GM19328 (cell line): ENCODE measurements at regions not wholly inside any gene's neighbourhood (a gene's known extent, or its start where the extent isn't known, plus 50 kb on each side); places are given as distances from the start of the nearest gene placed in this dataset.
"Not testable (repeated sequence)": the region's sequence is repeated elsewhere in the genome, so short reads cannot be mapped to it uniquely, and the experiment has no call there.

ENCODE experiments used
- ATAC-seq: cut with Tn5 transposase; IDR thresholded peaks from one replicate; pipeline ENCODE4 v1.9.1; 2021; ENCODE audit warnings: mild to moderate bottlenecking, moderate library complexity; ENCODE audit not compliant: unreplicated experiment

DNA sequence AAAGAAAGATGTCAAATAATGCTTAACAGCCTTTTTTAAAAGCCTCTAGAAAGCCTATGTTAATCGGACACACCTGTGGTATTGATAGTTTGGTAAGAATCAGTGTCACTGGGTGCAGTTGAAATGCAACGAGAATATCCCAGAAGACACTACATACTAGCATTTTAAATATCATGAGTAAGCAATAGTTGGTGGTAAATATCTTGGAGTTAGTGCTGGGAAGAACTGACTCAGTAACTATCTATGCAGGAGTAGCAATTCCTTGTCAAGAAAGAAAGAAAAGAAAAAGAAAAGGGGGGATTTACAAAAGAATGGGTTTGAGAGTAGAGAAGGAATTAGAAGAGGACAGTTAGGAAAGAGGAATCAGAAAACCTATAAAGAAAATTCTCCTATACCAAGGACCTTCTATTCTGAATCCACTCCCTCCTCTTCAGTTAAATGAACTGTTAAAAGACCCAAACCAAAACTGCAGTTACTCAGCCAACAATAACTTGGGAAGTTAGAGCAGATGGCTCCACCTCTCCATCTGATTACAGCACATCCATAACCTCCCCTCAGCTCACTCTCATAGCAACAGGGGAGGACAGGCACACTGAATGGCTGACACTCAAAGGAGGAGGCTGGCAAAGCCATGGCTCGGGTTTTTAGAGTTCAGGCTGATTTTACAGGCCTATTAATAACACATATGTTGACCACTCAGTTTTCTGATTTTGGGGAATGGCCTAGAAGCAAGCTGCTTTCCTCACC, 207.6 kb upstream of the MDFIC2 start:
- ATAC-seq: no peak

DNA sequence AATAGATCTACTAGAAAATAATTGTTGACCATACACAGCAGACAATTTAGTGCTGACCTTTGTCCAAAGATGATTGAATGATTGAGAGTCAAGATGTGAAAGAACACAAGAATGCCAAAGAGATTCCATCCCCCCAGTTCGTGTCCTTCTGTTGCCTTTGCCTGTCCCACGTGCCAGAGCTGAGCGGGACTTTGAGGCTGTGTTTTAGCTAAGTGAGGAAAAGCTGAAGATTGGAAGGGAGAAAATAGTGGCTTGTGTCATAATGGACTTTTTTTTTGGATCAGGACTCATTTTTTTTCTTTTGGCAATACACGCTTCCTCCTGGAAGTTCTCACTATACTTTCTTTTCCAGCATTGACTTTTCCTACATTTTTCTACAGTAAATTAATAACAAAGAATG, 206.6 kb upstream of the MDFIC2 start:
- ATAC-seq: no peak

DNA sequence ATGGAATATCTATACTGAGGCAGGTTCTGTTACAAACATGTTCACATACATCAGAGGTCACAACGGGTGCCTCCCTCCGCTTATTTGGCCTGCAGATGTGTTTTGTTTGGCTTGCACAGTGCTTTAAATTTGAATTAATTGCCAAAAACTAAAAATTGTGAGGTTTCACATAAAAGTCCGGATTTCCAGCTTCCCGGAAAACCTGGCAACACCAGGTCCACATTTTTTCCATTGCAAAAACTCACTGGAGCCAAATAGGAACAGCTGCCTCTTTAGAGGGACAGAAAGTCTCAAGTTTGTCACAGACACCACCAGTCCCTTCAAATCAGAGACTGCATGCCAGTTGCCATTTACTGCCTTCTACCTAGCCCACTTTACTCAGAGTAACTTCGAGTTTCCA, 205.9 kb upstream of the MDFIC2 start:
- no peak for ATAC-seq

DNA sequence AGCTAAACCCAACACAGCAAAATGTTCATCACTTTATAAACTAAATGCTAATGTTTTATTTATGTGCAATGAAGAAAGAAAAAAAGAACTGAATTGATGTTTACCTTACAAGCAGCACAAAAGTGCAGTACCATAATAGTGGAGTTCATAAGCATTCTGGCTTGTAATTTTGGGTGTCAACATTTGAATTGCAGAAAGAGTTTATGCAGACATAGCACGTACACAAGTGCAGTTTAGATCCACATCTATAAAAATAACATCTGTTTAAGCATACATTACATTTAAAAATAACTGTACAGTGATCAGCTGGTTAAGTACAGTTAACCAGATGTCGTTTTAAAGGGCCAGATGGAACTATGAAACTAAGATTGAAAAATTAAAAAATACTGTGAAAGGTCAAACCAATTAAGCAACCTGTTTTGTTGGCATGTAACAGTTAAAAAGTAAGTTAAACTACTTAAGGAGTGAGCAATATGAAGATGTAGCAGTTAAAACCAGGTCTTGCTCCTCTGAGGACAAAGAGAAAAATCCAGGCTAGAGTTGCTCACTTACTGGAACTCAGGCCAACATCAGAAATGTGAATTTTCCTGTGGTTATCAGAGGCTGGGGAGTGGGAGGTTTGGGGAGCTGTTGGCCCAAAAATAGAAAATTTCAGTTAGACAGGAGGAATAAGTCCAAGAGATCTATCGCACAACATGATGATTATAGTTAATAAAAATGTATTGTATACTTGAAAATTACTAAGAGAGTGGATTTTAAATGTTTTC, 204.9 kb upstream of the MDFIC2 start:
- no peak for ATAC-seq

DNA sequence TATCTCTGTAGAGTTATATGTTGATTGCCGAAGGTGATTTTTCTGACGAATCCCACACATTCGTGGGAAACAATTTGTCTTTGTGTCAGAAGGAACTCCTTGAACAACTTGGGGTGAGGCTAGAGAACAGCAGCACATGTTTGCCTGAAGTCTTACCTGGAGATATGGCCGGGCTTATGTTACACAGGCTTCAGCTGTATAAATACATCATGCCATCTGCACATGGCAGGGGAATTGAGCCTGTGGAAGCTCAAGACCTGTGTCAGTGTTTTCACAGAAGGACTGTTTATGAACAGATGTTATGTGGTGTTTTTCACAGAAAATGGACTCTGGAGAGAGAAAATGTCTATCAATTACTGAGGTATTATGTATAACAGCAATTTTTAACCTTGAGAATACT, 203.6 kb upstream of the MDFIC2 start:
- no peak for ATAC-seq

DNA sequence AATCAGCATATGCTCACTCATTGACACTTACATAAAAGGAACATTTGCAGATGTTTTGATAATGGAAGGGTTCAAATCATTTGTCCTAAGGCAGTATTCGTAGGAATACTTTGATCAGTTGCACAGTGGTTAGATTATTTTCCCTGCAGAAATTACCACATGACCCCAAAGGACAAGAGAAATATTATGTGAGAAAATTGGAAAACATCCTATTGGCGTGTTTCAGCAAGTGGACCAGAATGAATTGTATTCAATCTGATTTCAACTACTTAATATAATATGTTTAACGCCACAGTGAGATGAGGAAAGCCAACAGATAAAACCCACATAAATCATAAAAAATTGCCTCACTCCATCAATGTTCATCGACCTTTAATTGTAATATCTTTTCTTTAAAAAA, 195.0 kb upstream of the MDFIC2 start:
- no peak for ATAC-seq

DNA sequence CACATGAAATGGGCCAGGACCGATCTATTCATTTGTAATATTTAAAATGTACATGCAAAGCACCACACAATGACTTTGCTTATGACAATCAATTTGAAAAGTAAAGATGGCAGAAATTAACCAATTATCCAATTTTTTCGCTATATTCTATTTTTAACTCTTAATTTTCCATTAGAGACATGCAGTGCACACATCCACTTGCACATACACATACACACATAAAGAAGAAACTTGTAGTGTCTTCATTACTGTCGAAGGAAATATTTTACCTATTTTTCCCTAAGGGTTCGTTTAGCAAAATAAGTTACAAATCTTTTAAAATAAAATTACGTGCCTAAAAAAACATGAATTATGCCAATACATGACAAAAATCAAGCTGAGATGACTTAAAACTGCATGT, 194.3 kb upstream of the MDFIC2 start:
- ATAC-seq: no peak

DNA sequence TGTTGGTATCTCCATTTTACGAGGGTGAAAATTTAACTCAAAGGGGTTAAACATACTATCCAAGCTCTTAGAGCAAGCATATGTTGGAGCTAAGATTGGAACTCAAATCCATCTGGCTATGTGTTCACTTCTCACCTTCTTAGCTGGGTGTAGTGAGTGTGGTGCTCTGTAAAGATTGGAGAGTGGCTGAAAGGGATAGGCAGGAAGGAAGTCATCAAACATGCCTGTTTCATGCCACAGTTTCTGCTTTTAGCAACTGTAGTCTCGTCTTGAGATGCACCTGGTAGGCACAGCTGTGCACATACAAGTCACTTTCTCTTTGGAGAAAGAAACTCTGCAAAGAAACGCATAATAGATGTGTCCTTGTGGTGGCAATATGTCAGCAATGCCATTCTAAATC, 189.1 kb upstream of the MDFIC2 start:
- no peak for ATAC-seq

DNA sequence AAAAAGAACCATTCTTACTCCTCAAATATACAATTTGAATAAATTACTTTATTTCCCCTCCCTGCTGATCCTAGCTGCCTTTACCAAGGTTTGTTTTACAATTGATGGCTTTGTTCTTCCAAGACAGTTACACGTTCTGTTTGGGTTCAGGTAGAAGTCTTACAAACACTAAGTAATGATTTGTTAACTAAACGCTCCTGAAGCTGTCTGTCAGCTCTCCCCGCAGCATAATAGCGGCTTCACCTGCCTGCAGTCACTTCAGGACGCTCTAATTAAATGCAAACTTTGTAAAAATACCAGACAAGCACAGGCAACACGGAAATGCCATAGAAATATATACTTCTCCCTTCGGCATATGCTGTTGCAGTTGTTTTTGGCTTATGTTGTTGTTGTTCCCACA, 176.4 kb upstream of the MDFIC2 start:
- no peak for ATAC-seq

DNA sequence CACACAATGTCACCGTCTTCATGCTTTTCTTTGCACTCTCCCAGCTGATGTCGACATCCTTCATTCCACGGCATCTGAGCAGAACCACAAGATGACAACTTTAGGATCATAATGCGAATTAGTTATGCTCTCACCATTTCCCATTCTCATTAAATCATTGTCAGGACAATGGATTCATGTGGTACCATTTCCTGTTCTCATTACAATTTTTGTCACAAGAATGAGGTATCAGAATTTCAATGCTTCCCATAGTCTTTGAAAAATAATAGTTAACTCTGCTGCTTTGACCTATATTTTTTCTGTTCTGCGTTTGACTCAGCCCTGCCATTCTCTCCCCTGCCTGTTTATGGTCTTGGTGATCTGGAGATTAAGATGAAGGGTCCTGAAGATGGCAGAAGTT, 175.7 kb upstream of the MDFIC2 start:
- ATAC-seq: no peak

DNA sequence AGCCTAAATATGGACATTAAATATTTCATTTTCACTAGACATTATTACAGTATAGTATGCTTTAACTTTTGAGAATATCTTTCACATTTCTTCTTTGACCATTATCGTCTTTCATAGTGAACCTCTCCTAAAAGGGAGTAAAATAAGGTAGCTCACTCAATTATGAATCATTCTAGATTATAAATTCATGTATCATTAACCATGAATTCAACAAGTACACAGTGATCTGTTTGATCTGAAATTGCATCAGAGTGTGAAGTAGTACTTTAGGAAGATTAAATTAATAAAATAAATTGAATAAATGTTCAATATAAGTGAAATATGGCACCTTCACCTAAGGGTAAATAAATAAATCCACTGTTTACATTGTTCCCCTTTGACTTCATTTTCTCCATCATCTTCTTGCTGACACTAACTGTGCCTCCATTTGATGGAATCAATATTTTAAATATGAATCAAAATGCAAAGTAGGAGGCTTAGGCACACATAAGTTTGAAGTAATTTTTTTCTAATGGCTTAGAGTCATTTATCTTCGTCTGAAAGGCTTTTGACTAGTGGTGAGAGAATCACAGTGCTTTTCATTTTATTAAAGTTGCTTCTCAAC, 174.1 kb upstream of the MDFIC2 start:
- ATAC-seq: no peak

DNA sequence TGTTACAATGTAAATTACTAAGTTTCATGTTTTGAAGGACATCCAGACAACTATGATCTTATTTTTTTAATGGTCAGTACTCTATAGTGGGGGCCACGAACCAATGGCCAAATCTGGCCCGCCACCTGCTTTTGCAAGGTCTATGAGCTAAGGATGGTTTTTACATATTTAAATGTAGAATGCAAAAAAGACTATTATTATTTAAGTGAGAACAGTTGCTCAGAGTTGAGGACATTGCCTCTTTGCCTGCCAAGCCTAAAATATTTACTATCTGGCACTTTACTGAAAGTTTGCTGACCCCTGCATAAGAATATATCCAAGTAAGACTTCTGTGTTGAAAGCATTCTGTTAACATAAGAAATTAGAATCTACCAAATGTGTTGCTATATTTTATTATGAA, 163.7 kb upstream of the MDFIC2 start:
- no peak for ATAC-seq

DNA sequence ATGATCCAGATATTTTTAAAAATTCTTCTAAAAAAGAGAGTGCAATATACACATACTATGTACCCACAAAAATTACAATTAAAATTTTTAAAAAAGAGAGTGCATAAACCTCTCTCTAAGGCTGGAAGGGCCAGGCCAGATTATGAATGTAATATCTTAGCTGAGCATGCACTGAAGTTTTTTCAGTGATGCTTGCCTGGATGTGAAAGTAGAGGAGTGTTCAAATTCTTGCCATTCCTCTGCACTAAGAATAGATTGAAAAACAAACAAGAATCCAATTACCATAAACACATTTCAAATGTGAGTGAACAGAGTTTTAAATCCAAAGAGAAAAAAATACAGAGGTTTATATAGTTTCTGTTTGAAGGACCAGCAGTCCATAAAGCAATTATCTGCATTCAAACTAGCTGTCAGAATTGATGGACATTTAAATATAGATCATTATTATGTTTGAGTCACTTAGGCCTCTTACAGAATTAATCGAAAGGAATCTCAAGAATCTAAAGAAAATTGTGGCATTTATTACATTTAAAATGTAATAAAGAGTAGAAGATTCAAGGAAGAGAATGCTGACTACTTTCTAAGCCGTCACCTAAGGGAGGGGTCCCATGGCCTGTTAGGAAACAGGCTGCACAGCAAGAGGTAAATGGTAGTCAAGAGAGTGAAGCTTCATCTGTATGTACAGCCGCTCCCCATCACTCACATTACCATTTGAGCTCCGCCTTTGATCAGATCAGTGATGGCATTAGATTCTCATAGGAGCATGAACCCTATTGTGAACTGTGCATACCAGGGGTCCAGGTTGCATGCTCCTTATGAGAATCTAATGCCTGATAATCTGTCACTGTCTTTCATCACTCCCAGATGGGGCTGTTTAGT, 159.3 kb upstream of the MDFIC2 start:
- no peak for ATAC-seq

DNA sequence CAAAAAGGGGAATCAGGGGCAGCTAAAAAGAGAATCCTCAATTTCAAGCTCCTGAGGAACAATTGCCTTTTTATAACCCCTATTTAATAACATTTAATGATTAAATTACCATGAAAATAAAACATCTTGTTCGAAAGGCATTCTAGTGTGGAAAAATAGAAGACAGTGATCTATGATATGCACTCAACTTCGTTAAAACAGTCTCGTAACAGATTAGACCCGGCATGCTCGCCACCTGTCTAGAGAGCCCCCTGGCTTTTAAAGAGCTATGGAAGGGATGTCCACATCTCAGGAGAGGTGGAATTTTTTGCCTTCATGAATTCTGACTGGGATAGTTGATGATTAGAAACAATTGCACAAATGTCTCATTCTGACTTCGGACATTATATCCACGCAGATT, 153.7 kb upstream of the MDFIC2 start:
- no peak for ATAC-seq

DNA sequence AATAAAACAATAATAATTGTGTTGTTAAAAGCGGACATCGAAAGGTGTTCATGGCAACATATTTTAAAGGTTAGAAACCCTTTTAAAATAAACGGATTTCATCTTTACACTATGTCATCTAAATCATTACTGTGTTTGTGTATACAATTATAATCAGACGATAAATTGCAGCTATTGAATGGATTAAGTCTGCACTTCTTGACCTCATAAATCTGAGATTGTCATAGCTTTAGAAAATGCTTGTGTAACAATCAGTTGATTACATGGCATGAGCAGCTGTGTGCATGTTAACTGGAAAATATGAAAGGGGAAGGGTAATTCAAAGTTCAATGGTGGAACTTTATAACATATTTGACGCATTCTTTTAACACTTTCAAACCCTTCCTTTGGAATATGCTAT, 152.4 kb upstream of the MDFIC2 start:
- ATAC-seq: no peak

DNA sequence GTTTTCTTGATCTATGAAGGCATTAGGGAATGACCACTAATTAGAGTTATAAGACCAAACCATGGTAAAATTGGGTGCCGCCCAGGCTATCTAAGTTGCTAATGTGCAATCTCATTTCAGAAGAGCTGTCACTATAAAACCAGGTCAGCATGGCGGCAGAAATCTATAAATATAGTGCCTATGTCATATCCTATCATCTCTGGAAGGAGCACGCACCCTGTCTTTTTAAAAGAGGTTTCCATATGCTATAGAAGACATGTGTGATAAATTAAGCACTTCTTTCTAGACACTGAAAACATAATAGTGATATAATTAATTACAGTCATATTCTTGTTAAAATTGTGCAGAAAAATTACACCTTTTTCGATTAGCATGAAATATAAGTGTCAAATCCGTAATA, 152.0 kb upstream of the MDFIC2 start:
- no peak for ATAC-seq

DNA sequence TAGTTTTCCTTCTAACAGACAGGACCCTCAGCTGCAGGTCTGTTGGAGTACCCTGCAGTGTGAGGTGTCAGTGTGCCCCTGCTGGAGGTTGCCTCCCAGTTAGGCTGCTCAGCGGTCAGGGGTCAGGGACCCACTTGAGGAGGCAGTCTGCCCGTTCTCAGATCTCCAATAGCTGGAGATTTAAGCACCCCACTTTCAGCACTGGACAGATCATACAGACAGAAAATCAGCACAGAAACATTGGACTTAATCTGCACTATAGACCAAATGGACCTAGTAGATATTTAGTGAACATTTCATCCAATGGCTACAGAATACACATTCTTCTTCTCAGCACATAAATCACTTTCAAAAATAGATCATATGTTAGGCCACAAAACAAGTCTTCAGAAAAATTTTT, 137.8 kb upstream of the MDFIC2 start:
- ATAC-seq: not testable (repeated sequence)

DNA sequence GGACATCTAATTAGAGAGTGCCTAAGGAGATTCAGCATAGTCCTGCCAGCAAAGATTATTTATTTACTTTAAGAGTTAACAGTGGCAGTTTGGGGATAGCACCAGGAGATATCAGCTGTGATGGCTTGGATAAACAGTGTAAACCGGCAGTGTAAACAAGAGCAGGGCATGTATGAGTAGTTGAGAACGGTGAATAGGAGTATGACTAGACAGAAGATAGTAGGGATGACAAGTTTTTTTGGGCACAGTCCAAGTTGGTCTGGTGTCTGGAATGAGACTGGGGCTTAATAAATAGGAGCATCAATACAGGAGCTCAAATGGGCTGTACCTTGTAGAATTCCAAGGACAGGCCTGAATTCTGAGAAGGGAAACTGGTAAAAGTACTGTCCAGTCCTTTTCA, 123.0 kb upstream of the MDFIC2 start:
- not testable (repeated sequence) for ATAC-seq

DNA sequence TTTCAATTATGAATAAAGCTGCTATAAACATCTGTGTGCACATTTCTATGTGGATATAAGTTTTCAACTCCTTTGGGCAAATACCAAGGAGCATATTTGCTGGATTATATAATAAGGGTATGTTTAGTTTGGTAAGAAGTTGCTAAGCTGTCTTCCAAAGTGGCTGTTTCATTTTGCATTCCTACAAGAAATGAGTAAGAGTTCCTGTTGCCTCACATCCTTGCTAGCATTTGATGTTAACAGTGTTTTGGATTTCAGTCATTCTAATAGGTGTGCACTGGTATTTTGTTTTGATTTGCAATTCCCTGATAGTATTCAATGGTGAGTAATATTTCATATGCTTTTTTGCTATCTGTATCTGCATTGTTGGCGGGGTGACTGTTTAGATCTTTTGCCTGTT, 120.7 kb upstream of the MDFIC2 start:
- ATAC-seq: no peak

DNA sequence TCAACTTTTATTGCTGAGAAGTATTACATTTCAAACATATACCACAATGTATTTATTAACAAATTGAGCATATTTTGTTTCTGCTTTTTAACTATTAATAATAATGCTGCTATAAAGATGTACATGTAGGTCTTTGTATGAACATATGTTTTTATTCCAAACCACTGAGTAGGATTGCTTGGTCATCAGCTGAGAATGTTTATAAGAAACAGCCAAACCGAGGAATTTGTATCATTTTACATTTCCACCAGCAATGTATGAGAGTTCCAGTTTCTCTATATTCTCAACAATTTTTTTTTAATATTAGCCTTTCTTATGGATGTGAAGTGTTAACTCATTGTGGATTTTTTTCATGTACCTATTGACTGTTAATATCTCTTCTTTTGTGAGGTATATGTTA, 119.5 kb upstream of the MDFIC2 start:
- ATAC-seq: no peak

DNA sequence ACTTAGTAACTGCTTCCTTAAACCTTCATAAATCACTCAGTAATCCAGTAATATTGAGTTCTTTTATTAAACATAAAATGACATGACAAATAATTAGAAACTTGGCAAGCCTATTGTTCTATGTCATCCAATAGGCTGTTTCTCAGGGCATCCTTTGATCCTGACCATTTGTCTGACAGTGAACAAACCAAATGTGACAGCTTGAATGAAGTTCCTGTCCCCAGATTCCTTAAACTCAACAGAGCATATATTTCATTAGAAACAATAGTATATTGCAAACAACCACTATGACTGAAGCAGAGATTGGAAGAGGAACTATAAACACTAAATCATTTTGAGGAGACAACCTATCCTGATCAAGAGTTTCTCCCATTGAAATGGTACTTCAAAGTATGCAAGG, 113.6 kb upstream of the MDFIC2 start:
- no peak for ATAC-seq
